ENCODE measurements at regions not wholly inside any gene's neighbourhood (a gene's known extent, or its start where the extent isn't known, plus 50 kb on each side); places are given as distances from the start of the nearest gene placed in this dataset.

GRCh38 chr18:41034413-41034812 lies 920.6 kb upstream of the PIK3C3 start:
- no peaks in the 10 kb centered on the region for H3K9me3 ChIP-seq (ENCODE audit: control insufficient read depth in 4 of 4, low read length in 3 of 4)
- no peak for DNase-seq (ENCODE audit: low spot score)
- 70% methylated on average over 2 of the region's 2 CpGs for WGBS
- no peaks in the 10 kb centered on the region for H3K36me3 ChIP-seq (ENCODE audit: control insufficient read depth in 4 of 4, insufficient read depth in 3 of 4, low read depth in 1 of 4, low read length in 3 of 4)
- no peaks in the 10 kb centered on the region for H3K27me3 ChIP-seq (ENCODE audit: control insufficient read depth in 4 of 4, insufficient read depth in 4 of 4, low read length in 3 of 4)
- no peak overlapping the region for H3K27ac ChIP-seq (ENCODE audit: low read depth in 1 of 2, low read length in 2 of 2)
- H3K9ac ChIP-seq (ENCODE audit: low read depth in 1 of 2, low read length in 2 of 2) = no peak overlapping the region
- H3K4me3 ChIP-seq (ENCODE audit: low read depth in 1 of 3, low read length in 3 of 3) = no peak overlapping the region
- no peaks in the 10 kb centered on the region for H3K4me1 ChIP-seq (ENCODE audit: control insufficient read depth in 4 of 4, insufficient read depth in 4 of 4, low read length in 3 of 4)
- TF ChIP-seq NR2F2 (IDR thresholded peaks at IDR 0.05) = no peak

DNA sequence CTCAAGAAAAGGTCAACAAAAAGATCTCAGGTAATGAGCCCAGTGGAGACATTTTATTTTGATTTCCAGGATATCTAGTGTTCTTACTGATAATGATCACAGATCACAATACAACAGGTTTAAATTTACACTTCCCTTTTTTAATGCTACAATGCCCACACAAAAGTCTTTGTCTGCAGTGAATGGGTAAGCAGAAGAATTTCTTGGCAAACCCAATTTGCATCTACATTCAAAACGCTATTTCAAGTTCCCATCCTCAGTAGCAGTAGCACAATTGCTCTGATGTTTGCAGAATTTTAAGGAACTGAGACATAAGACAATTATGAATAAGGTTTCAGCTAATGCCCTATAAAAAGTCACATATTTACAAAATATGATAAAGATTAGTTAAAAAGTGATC lies 929.4 kb upstream of the PIK3C3 start:
- Histone ChIP-seq H3K4me1 (ENCODE audit: control insufficient read depth in 4 of 4, insufficient read depth in 4 of 4, low read length in 3 of 4) (no peaks in the 10 kb centered on the region), H3K4me3 (ENCODE audit: low read depth in 1 of 3, low read length in 3 of 3) (no peak overlapping the region), H3K27me3 (ENCODE audit: control insufficient read depth in 4 of 4, insufficient read depth in 4 of 4, low read length in 3 of 4) (no peaks in the 10 kb centered on the region), H3K9ac (ENCODE audit: low read depth in 1 of 2, low read length in 2 of 2) (no peak overlapping the region), H3K36me3 (ENCODE audit: control insufficient read depth in 4 of 4, insufficient read depth in 3 of 4, low read depth in 1 of 4, low read length in 3 of 4) (no peaks in the 10 kb centered on the region), H3K9me3 (ENCODE audit: control insufficient read depth in 4 of 4, low read length in 3 of 4) (no peaks in the 10 kb centered on the region), H3K27ac (ENCODE audit: low read depth in 1 of 2, low read length in 2 of 2) (no peak overlapping the region)
- 63% methylated on average over 1 of the region's 1 CpG for WGBS
- DNase-seq (ENCODE audit: low spot score) = no peak
- TF ChIP-seq JUND (IDR thresholded peaks at IDR 0.05) (no peak), NR2F2 (IDR thresholded peaks at IDR 0.05) (no peak), HNF4A (conservative IDR thresholded peaks at IDR 0.05) (no peak), ZBTB33 (IDR thresholded peaks at IDR 0.05) (no peak), HNF4G (IDR thresholded peaks at IDR 0.05) (no peak), RXRA (IDR thresholded peaks at IDR 0.05) (no peak), EGR1 (IDR thresholded peaks at IDR 0.05; ENCODE audit: low read depth in 2 of 2) (no peak), SP1 (IDR thresholded peaks at IDR 0.05) (no peak), RAD21 (IDR thresholded peaks at IDR 0.05) (no peak), FOXA2 (IDR thresholded peaks at IDR 0.05) (no peak), MAX (IDR thresholded peaks at IDR 0.05) (no peak), GABPA (IDR thresholded peaks at IDR 0.05 in 1 of 2, conservative IDR thresholded peaks at IDR 0.05 in 1 of 2) (no peak), YY1 (IDR thresholded peaks at IDR 0.05) (no peak), TAF1 (conservative IDR thresholded peaks at IDR 0.05) (no peak)
- TF ChIP-seq, protein P1, sequence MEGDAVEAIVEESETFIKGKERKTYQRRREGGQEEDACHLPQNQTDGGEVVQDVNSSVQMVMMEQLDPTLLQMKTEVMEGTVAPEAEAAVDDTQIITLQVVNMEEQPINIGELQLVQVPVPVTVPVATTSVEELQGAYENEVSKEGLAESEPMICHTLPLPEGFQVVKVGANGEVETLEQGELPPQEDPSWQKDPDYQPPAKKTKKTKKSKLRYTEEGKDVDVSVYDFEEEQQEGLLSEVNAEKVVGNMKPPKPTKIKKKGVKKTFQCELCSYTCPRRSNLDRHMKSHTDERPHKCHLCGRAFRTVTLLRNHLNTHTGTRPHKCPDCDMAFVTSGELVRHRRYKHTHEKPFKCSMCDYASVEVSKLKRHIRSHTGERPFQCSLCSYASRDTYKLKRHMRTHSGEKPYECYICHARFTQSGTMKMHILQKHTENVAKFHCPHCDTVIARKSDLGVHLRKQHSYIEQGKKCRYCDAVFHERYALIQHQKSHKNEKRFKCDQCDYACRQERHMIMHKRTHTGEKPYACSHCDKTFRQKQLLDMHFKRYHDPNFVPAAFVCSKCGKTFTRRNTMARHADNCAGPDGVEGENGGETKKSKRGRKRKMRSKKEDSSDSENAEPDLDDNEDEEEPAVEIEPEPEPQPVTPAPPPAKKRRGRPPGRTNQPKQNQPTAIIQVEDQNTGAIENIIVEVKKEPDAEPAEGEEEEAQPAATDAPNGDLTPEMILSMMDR (IDR thresholded peaks at IDR 0.05; ENCODE audit: low read depth, low read length, missing input control) = no peak
- TF ChIP-seq, protein P2, sequence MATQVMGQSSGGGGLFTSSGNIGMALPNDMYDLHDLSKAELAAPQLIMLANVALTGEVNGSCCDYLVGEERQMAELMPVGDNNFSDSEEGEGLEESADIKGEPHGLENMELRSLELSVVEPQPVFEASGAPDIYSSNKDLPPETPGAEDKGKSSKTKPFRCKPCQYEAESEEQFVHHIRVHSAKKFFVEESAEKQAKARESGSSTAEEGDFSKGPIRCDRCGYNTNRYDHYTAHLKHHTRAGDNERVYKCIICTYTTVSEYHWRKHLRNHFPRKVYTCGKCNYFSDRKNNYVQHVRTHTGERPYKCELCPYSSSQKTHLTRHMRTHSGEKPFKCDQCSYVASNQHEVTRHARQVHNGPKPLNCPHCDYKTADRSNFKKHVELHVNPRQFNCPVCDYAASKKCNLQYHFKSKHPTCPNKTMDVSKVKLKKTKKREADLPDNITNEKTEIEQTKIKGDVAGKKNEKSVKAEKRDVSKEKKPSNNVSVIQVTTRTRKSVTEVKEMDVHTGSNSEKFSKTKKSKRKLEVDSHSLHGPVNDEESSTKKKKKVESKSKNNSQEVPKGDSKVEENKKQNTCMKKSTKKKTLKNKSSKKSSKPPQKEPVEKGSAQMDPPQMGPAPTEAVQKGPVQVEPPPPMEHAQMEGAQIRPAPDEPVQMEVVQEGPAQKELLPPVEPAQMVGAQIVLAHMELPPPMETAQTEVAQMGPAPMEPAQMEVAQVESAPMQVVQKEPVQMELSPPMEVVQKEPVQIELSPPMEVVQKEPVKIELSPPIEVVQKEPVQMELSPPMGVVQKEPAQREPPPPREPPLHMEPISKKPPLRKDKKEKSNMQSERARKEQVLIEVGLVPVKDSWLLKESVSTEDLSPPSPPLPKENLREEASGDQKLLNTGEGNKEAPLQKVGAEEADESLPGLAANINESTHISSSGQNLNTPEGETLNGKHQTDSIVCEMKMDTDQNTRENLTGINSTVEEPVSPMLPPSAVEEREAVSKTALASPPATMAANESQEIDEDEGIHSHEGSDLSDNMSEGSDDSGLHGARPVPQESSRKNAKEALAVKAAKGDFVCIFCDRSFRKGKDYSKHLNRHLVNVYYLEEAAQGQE (IDR thresholded peaks at IDR 0.05) = no peak

Data from liver (tissue), 8 donors.